Stomach (tissue), 4 donors: ENCODE measurements at regions not wholly inside any gene's neighbourhood (a gene's known extent, or its start where the extent isn't known, plus 50 kb on each side); places are given as distances from the start of the nearest gene placed in this dataset.

Experiments used
- POLR2A ChIP-seq, 4 donors: fragments of 450-650 bp; IDR thresholded peaks; one replicate each; pipeline ENCODE4 v1.6.1; 2016; ENCODE audit warnings: antibody characterized with exemption in 4 of 4, control low read depth in 2 of 4, mild to moderate bottlenecking in 1 of 4, moderate library complexity in 1 of 4
- TF ChIP-seq, protein P1 (sequence below), 7 experiments: fragments of 450-650 bp in 4 of 7; fragments of 200-600 bp in 3 of 7; sonication (generic) in 3 of 7; IDR thresholded peaks; one replicate each; pipeline ENCODE4 v1.5.1; 2016 to 2019; ENCODE audit warnings: antibody characterized with exemption in 7 of 7, control low read depth in 2 of 7, mild to moderate bottlenecking in 1 of 7

DNA sequence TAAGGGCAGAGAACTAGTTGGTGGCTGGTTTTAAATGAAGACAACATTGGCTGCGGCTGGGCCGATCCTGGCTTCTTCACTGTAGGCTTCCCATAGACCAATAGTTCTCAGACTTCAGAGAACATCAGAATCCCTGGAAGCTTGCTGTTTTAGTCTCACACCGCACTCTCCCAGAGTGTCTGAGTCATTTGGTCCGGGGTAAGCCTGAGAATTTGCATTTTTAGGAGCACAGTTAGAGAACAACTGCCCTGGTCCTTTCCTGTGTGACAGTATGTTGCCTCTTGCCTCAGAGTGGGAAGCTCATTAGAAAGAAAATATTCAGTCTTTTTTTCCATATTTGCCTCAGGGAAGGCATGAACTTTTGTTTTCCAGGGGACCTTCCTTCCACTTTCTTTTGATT lies 137.1 kb upstream of the GAREM1 start:
- TF ChIP-seq, protein P1, sequence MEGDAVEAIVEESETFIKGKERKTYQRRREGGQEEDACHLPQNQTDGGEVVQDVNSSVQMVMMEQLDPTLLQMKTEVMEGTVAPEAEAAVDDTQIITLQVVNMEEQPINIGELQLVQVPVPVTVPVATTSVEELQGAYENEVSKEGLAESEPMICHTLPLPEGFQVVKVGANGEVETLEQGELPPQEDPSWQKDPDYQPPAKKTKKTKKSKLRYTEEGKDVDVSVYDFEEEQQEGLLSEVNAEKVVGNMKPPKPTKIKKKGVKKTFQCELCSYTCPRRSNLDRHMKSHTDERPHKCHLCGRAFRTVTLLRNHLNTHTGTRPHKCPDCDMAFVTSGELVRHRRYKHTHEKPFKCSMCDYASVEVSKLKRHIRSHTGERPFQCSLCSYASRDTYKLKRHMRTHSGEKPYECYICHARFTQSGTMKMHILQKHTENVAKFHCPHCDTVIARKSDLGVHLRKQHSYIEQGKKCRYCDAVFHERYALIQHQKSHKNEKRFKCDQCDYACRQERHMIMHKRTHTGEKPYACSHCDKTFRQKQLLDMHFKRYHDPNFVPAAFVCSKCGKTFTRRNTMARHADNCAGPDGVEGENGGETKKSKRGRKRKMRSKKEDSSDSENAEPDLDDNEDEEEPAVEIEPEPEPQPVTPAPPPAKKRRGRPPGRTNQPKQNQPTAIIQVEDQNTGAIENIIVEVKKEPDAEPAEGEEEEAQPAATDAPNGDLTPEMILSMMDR (IDR thresholded peaks at IDR 0.05): no peak
- TF ChIP-seq POLR2A (IDR thresholded peaks at IDR 0.05): no peak
